ENCODE measurements at regions not wholly inside any gene's neighbourhood (a gene's known extent, or its start where the extent isn't known, plus 50 kb on each side); places are given as distances from the start of the nearest gene placed in this dataset.
A peak's percentile ranks its signal among the peaks of the same experiment; 100 is the strongest.

GRCh38 chr12:97047361-97047760 is 140.3 kb downstream of the NEDD1 start:
- intact Hi-C loops (cut with DNase I): no loop called here
- no peak for DNase-seq (ENCODE audit: low spot score in 2 of 2)
- no peak for TF ChIP-seq CTCF (IDR thresholded peaks at IDR 0.05)

GRCh38 chr12:97048421-97049035 is 141.5 kb downstream of the NEDD1 start:
- intact Hi-C loops (cut with DNase I): no loop called here
- DNase-seq (ENCODE audit: low spot score in 2 of 2): no peak
- peaks cover 0 to 2% of the 10 kb centered on the region in 2 donors for H3K4me1 ChIP-seq
- H3K4me3 ChIP-seq: no peak overlapping the region
- H3K9me3 ChIP-seq: no peaks in the 10 kb centered on the region
- TF ChIP-seq CTCF (IDR thresholded peaks at IDR 0.05): no peak
- no peaks in the 10 kb centered on the region for H3K36me3 ChIP-seq
- H3K27ac ChIP-seq: peak overlapping the region; percentile 27 to 32
- no peaks in the 10 kb centered on the region for H3K27me3 ChIP-seq

More at GRCh38 chr12:97047361-97047760, 140.3 kb downstream of the NEDD1 start:
- Histone ChIP-seq H3K27me3 (no peaks in the 10 kb centered on the region), H3K4me1 (peaks cover 0 to 2% of the 10 kb centered on the region in 2 donors), H3K4me3 (no peak overlapping the region), H3K27ac (no peak overlapping the region), H3K36me3 (no peaks in the 10 kb centered on the region), H3K9me3 (no peaks in the 10 kb centered on the region)

DNA sequence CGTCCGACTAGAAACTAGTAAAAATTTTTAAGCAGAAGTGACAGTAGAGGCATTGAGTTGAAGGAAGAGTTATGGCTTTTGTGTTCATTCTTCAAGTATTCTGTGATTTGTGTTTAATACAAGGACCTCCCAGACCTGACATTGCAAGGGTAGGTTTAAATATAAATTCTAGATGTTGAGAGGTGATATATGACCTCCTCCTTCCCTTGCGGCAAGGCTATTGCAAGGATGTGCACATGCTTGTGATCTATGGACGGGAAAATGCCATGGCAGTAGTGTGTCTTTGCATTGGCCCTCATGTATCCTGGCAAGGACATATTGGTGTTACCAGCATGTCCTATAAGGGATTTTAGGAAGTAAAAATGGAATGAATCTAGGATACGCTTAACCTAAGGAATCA is 143.5 kb downstream of the NEDD1 start:
- DNase-seq (ENCODE audit: low spot score in 2 of 2): no peak
- Histone ChIP-seq H3K9me3 (no peaks in the 10 kb centered on the region), H3K27ac (no peak overlapping the region), H3K4me3 (no peak overlapping the region), H3K36me3 (no peaks in the 10 kb centered on the region), H3K27me3 (no peaks in the 10 kb centered on the region), H3K4me1 (peaks cover 0 to 2% of the 10 kb centered on the region in 2 donors)
- intact Hi-C loops (cut with DNase I): no loop called here
- TF ChIP-seq CTCF (IDR thresholded peaks at IDR 0.05): no peak

GRCh38 chr12:97051341-97051740 is 144.3 kb downstream of the NEDD1 start:
- Histone ChIP-seq H3K36me3 (no peaks in the 10 kb centered on the region), H3K9me3 (no peaks in the 10 kb centered on the region), H3K4me3 (no peak overlapping the region), H3K27me3 (no peaks in the 10 kb centered on the region), H3K27ac (no peak overlapping the region), H3K4me1 (peaks cover 0 to 2% of the 10 kb centered on the region in 2 donors)
- no peak for TF ChIP-seq CTCF (IDR thresholded peaks at IDR 0.05)
- DNase-seq (ENCODE audit: low spot score in 2 of 2): no peak
- intact Hi-C loops (cut with DNase I): no loop called here

DNA sequence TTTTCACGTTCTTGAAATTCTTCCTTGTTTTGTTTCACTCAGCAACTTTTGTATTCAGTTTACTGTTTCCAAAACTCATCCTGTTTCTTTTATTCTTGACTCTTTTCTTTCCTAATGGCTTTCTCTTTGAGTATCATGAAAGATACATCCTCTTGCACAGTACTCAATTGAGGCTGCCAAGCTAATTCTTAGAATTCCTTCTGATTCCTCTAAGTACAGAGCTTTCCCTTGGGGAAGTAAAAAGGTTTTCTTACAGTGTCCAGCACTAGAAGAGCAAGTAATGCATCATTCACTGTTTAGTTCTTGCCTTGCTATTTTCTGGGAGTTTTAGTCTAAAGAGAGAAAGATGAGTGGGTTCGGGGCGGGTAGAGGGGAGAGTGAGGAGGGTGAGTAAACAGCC is 154.1 kb downstream of the NEDD1 start:
- Histone ChIP-seq H3K4me1 (no peaks in the 10 kb centered on the region), H3K9me3 (no peaks in the 10 kb centered on the region), H3K27me3 (no peaks in the 10 kb centered on the region), H3K27ac (no peak overlapping the region), H3K36me3 (no peaks in the 10 kb centered on the region), H3K4me3 (no peak overlapping the region)
- no peak for TF ChIP-seq CTCF (IDR thresholded peaks at IDR 0.05)
- intact Hi-C loops (cut with DNase I): no loop called here
- DNase-seq (ENCODE audit: low spot score in 2 of 2): no peak

Data from ascending aorta (tissue), 2 donors.